T-helper 1 cell treated with Interleukin-12 subunit alpha and Interleukin-12 subunit beta and Interleukin-4 antibody, amounts not matched to agents 30 ng/mL and 1 ng/mL, for 36 hours (primary cell): ENCODE measurements at regions not wholly inside any gene's neighbourhood (a gene's known extent, or its start where the extent isn't known, plus 50 kb on each side); places are given as distances from the start of the nearest gene placed in this dataset.
"Not testable (repeated sequence)": the region's sequence is repeated elsewhere in the genome, so short reads cannot be mapped to it uniquely, and the experiment has no call there.

Experiments used
- intact Hi-C: fragments of 100-400 bp; cut with micrococcal nuclease; formaldehyde crosslinking; loops from one replicate; pipeline ENCODE4 v1.15.1; 2024

- intact Hi-C loops: loop anchor here (5.0 to 10.0 kb wide), 2 partner anchors 473 to 1001 kb away; no protein-coding TSS in a partner anchor
Observed at GRCh38 chr7:81484261-81484660, 285.6 kb downstream of the HGF start.

- intact Hi-C loops: loop anchor here (1.0 to 10.0 kb wide), 5 partner anchors 475 to 1247 kb away; no protein-coding TSS in a partner anchor
Observed at GRCh38 chr7:81482600-81483186, 287.2 kb downstream of the HGF start.

GRCh38 chr7:81478664-81479063, 291.2 kb downstream of the HGF start:
- intact Hi-C loops: no loop called here

GRCh38 chr7:81478201-81478600, 291.6 kb downstream of the HGF start:
- intact Hi-C loops: not testable (repeated sequence)

GRCh38 chr7:81473236-81473635, 296.6 kb downstream of the HGF start:
- intact Hi-C loops: no loop called here

GRCh38 chr7:81470724-81471379, 299.0 kb downstream of the HGF start:
- intact Hi-C loops: loop anchor here (1.0 kb wide), 1 partner anchor 772 kb away; no protein-coding TSS in a partner anchor

- intact Hi-C loops: loop anchor here (1.0 kb wide), 1 partner anchor 771 kb away; no protein-coding TSS in a partner anchor
Observed at GRCh38 chr7:81469869-81470723, 299.8 kb downstream of the HGF start.

- intact Hi-C loops: no loop called here
Observed at GRCh38 chr7:81469153-81469868, 300.5 kb downstream of the HGF start.

- intact Hi-C loops: no loop called here
Observed at GRCh38 chr7:81468526-81468925, 301.3 kb downstream of the HGF start.

- intact Hi-C loops: no loop called here
Observed at GRCh38 chr7:81467964-81468363, 301.9 kb downstream of the HGF start.

- intact Hi-C loops: no loop called here
Observed at GRCh38 chr7:81462672-81463071, 307.2 kb downstream of the HGF start.

GRCh38 chr7:81460250-81461045, 309.4 kb downstream of the HGF start:
- intact Hi-C loops: no loop called here

GRCh38 chr7:81459485-81459884, 310.4 kb downstream of the HGF start:
- intact Hi-C loops: no loop called here

- intact Hi-C loops: no loop called here
Observed at GRCh38 chr7:81457852-81458522, 311.9 kb downstream of the HGF start.

- intact Hi-C loops: not testable (repeated sequence)
Observed at GRCh38 chr7:81453770-81454169, 316.1 kb downstream of the HGF start.

- intact Hi-C loops: no loop called here
Observed at GRCh38 chr7:81449105-81449504, 320.7 kb downstream of the HGF start.

GRCh38 chr7:81447351-81447952, 322.4 kb downstream of the HGF start:
- intact Hi-C loops: no loop called here

- intact Hi-C loops: no loop called here
Observed at GRCh38 chr7:81446212-81446611, 323.6 kb downstream of the HGF start.

GRCh38 chr7:81445462-81445861, 324.4 kb downstream of the HGF start:
- intact Hi-C loops: no loop called here

GRCh38 chr7:81441750-81442149, 328.1 kb downstream of the HGF start:
- intact Hi-C loops: no loop called here
